GM13977 (cell line): ENCODE measurements at regions not wholly inside any gene's neighbourhood (a gene's known extent, or its start where the extent isn't known, plus 50 kb on each side); places are given as distances from the start of the nearest gene placed in this dataset.

Experiments used
- DNase-seq: peaks from one replicate; pipeline ENCODE4 v3.0.0; 2012; ENCODE audit warnings: low spot score
- in situ Hi-C: fragments of 300-500 bp; cut with MboI; formaldehyde crosslinking; loops from one replicate; pipeline ENCODE4 v1.12.0; 2022; ENCODE audit warnings: low sequenced_read_pairs, low pct_unique_long_range_greater_than_20kb, mixed read lengths, inconsistent platforms; ENCODE audit not compliant: unreplicated experiment
- TF ChIP-seq, protein P1 (sequence below): IDR thresholded peaks from 2 replicates; pipeline ENCODE4 v1.5.1; 2012; ENCODE audit warnings: mild to moderate bottlenecking, control low read depth; ENCODE audit not compliant: insufficient read depth; ENCODE audit errors: extremely low read depth, missing control alignments

DNA sequence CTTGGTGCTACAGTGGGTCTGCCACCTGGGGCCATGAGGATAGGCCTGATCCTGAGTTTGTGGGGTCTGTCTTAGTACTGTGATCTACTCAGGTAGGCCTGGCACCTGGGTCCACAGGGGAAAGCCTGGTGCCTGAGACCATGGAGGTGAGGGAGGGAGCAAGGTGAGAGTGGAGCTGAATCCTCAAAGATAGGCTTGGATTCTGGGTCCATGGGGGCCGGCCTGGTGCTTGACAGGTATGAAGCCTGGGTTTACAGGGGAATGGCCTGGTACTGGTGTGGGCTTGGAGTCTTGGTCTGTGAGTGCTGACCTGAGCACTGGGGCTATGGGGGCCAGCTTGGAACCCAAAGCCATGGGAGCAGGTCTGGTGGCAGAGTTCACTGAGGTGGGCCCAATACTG, 439.2 kb upstream of the SMARCA2 start:
- in situ Hi-C loops = no loop called here

DNA sequence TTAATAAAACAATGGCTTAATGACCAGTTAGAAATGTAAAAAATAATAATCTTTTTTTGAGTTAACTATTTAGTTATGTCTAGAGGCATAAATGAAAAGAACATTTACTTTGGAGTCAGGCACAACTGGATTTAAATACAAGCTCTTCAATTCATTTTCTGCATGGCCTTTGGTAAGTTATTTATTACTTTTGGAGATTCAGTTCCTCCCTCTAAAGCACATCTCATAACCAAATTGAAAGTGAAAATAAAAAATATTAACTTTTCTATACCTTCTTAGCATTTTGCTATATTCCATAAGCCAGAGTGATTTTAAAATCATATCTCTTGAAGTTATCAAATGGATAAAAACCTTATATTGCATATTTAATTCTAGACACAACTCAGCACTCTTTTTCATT, 434.9 kb upstream of the SMARCA2 start:
- TF ChIP-seq, protein P1, sequence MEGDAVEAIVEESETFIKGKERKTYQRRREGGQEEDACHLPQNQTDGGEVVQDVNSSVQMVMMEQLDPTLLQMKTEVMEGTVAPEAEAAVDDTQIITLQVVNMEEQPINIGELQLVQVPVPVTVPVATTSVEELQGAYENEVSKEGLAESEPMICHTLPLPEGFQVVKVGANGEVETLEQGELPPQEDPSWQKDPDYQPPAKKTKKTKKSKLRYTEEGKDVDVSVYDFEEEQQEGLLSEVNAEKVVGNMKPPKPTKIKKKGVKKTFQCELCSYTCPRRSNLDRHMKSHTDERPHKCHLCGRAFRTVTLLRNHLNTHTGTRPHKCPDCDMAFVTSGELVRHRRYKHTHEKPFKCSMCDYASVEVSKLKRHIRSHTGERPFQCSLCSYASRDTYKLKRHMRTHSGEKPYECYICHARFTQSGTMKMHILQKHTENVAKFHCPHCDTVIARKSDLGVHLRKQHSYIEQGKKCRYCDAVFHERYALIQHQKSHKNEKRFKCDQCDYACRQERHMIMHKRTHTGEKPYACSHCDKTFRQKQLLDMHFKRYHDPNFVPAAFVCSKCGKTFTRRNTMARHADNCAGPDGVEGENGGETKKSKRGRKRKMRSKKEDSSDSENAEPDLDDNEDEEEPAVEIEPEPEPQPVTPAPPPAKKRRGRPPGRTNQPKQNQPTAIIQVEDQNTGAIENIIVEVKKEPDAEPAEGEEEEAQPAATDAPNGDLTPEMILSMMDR = no peak
- DNase-seq = peak; percentile 39
- in situ Hi-C loops = no loop called here

More for the DNA sequence above, 439.2 kb upstream of the SMARCA2 start:
- TF ChIP-seq, protein P1 = no peak
- DNase-seq = no peak

DNA sequence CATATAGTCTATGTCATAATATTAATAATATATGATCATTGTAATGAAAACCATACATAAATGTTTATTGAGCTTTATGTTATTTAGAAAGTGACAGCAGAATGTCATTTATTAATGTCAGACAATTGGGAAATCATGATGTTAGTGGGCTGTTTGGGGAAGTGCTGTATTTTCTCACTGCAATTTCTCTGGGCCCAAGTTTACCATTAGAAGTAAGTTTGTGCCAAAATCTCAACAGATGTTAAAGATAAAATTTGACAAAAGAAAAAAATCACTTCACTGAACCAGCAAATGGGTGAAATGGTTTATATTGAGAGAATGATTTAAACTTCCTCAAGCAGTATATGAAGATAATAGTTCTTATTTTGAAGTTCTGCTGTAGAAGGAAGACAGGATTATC, 433.2 kb upstream of the SMARCA2 start:
- in situ Hi-C loops = no loop called here
- DNase-seq = no peak
- TF ChIP-seq, protein P1 = no peak

DNA sequence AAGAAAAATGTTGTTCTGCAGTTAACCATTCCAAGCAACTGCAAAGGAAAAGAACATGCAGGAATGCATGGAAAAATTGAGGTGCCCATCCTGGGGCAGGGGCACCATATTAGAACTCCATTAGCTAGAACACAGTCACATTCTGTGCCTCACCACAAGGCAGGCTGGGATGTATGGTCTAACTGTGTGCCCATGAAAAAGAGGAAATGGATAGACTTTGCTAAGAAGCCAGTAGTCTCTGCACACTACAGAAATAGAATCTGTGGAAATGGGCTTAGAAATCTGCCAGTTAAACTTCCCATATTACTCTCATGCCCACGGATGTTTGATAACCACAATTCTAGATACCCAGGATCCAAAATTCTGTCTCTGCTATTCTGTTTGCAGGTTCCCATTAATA, 423.8 kb upstream of the SMARCA2 start:
- in situ Hi-C loops = no loop called here
- DNase-seq = no peak
- TF ChIP-seq, protein P1 = no peak

DNA sequence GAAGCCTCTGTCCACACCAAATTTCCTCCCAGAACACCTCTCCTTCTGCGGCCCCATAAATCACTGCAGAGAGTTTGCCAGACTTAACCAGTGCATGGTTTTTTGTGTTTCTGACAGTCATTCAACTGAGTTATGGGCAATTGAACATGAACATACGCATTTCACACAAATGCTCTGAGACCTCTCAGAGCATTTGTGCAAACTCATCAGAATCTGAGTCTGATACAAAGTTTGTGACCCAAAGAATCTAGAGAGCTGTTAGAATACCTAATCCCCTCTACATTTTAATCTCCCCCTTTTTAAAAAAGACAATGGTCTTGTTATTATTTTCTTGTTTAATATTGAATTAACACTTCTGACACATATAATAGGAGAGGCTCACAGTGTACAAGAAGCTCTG, 416.9 kb upstream of the SMARCA2 start:
- TF ChIP-seq, protein P1 = no peak
- no peak for DNase-seq
- in situ Hi-C loops = no loop called here

DNA sequence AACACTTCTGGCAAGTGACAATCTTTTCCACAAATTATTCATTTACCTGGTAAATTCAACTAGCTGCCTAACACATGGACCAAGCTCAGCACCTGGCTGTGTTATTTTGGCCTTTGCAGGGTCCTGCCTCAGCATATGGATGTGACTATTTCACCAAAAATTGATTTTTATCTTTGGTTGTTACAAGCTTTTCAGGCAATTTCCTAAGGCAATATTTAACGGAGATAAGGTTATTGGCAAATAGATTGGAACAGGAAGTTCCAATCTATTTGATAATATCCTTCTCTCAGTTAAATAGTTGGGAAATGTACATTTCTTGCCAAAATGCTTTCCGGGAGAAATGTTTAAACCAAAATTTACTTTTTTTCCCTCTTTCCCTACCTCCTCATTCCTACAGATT, 415.2 kb upstream of the SMARCA2 start:
- TF ChIP-seq, protein P1 = no peak
- in situ Hi-C loops = loop anchor here (10.0 kb wide), 1 partner anchor 145 kb away; no protein-coding TSS in a partner anchor
- no peak for DNase-seq
